Liver (tissue), 8 donors: ENCODE measurements at regions not wholly inside any gene's neighbourhood (a gene's known extent, or its start where the extent isn't known, plus 50 kb on each side); places are given as distances from the start of the nearest gene placed in this dataset.
"Not testable (repeated sequence)": the region's sequence is repeated elsewhere in the genome, so short reads cannot be mapped to it uniquely, and the experiment has no call there.

Source experiments
- DNase-seq: peaks from one replicate; pipeline ENCODE4 v3.0.0-alpha.2; 2017; ENCODE audit warnings: low spot score
- H3K27ac ChIP-seq, 2 donors: one replicate each; pipeline ENCODE4 v1.7.0; 2013; ENCODE audit warnings: inconsistent platforms in 2 of 2, low read length in 2 of 2, control low read depth in 1 of 2, low read depth in 1 of 2, mild to moderate bottlenecking in 1 of 2
- H3K27me3 ChIP-seq, 4 donors: one replicate each; pipeline versions ENCODE4 v1.6.1 to v1.7.0; 2013; ENCODE audit warnings: low read length in 3 of 4, inconsistent platforms in 1 of 4, mild to moderate bottlenecking in 1 of 4, moderate library complexity in 1 of 4; ENCODE audit not compliant: control insufficient read depth in 4 of 4, insufficient read depth in 4 of 4
- H3K36me3 ChIP-seq, 4 donors: one replicate each; pipeline versions ENCODE4 v1.6.1 to v1.7.0; 2013; ENCODE audit warnings: low read length in 3 of 4, mild to moderate bottlenecking in 3 of 4, low read depth in 1 of 4, moderate library complexity in 1 of 4; ENCODE audit not compliant: control insufficient read depth in 4 of 4, insufficient read depth in 3 of 4
- H3K4me1 ChIP-seq, 4 donors: one replicate each; pipeline versions ENCODE4 v1.6.1 to v1.7.0; 2013; ENCODE audit warnings: low read length in 3 of 4, mild to moderate bottlenecking in 3 of 4, moderate library complexity in 1 of 4; ENCODE audit not compliant: control insufficient read depth in 4 of 4, insufficient read depth in 4 of 4
- H3K4me3 ChIP-seq, 3 donors: one replicate each; pipeline versions ENCODE4 v1.6.1 to v1.7.0; 2013; ENCODE audit warnings: low read length in 3 of 3, control low read depth in 1 of 3, low read depth in 1 of 3, mild to moderate bottlenecking in 1 of 3
- H3K9ac ChIP-seq, 2 donors: one replicate each; pipeline ENCODE4 v1.7.0; 2013; ENCODE audit warnings: low read length in 2 of 2, mild to moderate bottlenecking in 2 of 2, moderate library complexity in 2 of 2, control low read depth in 1 of 2, low read depth in 1 of 2
- H3K9me3 ChIP-seq, 4 donors: one replicate each; pipeline versions ENCODE4 v1.6.1 to v1.7.0; 2013; ENCODE audit warnings: low read length in 3 of 4; ENCODE audit not compliant: control insufficient read depth in 4 of 4
- CTCF ChIP-seq: fragments of 150-350 bp; IDR thresholded peaks from 2 replicates; pipeline ENCODE4 v1.5.1; 2017; ENCODE audit warnings: improper control_type of control experiment, low read depth, low read length; ENCODE audit not compliant: missing input control
- FOXA2 ChIP-seq: IDR thresholded peaks from 2 replicates; pipeline ENCODE4 v1.6.1; 2016; ENCODE audit warnings: antibody characterized with exemption
- NR2F2 ChIP-seq: IDR thresholded peaks from 2 replicates; pipeline ENCODE4 v1.6.1; 2016; ENCODE audit warnings: antibody characterized with exemption
- RAD21 ChIP-seq, 2 donors: IDR thresholded peaks; 2 replicates each; pipeline ENCODE4 v1.6.1; 2016; ENCODE audit warnings: antibody characterized with exemption in 2 of 2, mild to moderate bottlenecking in 2 of 2
- RXRA ChIP-seq, 2 donors: IDR thresholded peaks; 2 replicates each; pipeline ENCODE4 v1.6.1; 2017 to 2018; ENCODE audit warnings: antibody characterized with exemption in 2 of 2, mild to moderate bottlenecking in 1 of 2
- TAF1 ChIP-seq: conservative IDR thresholded peaks from 2 replicates; pipeline ENCODE4 v1.6.1; 2016; ENCODE audit warnings: antibody characterized with exemption, mild to moderate bottlenecking
- YY1 ChIP-seq: IDR thresholded peaks from 2 replicates; pipeline ENCODE4 v1.6.1; 2016; ENCODE audit warnings: antibody characterized with exemption, mild to moderate bottlenecking
- WGBS: extraction: QIAGEN DNeasy Blood & Tissue Kit; methylation state at CpG from one replicate; pipeline ENCODE4 v1.1.7; 2013; 5-methylcytosine and 5-hydroxymethylcytosine counted together
- TF ChIP-seq, protein P1 (sequence below): IDR thresholded peaks from 2 replicates; pipeline ENCODE4 v1.6.1; 2016; ENCODE audit warnings: antibody characterized with exemption
- TF ChIP-seq, protein P2 (sequence below): IDR thresholded peaks from 2 replicates; pipeline ENCODE4 v1.6.1; 2016; ENCODE audit warnings: antibody characterized with exemption, mild to moderate bottlenecking
- TF ChIP-seq, protein P3 (sequence below): IDR thresholded peaks from 2 replicates; pipeline ENCODE4 v1.6.1; 2016; ENCODE audit warnings: antibody characterized with exemption
- donor health status: healthy.
- donor health status: healthy.
- donor health status: healthy.
- donor health status: healthy.
- donor health status: healthy.

DNA sequence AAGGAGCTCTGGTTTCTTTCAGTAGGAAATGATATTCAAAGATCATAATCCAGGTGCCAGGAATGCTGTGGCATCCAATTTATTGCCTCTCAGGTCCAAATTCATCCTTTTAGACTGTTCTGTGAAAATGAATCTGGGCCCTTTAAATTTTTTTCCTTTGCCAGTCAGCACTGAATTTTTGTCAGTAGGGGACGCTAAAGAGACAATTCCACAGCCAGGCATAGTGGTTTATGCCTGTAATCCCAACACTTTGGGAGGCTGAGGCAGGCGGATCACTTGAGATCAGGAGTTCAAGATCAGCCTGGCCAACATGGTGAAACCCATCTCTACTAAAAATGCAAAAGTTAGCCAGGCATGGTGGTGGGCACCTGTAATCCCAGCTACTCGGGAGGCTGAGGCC, 60.9 kb upstream of the USP9X start:
- 36% methylated on average over 3 of the region's 3 CpGs for WGBS
- not testable (repeated sequence) for H3K9me3 ChIP-seq

GRCh38 chrX:41024755-41025154, 60.5 kb upstream of the USP9X start:
- TF ChIP-seq, protein P1, sequence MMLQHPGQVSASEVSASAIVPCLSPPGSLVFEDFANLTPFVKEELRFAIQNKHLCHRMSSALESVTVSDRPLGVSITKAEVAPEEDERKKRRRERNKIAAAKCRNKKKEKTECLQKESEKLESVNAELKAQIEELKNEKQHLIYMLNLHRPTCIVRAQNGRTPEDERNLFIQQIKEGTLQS = no peak
- TF ChIP-seq, protein P2, sequence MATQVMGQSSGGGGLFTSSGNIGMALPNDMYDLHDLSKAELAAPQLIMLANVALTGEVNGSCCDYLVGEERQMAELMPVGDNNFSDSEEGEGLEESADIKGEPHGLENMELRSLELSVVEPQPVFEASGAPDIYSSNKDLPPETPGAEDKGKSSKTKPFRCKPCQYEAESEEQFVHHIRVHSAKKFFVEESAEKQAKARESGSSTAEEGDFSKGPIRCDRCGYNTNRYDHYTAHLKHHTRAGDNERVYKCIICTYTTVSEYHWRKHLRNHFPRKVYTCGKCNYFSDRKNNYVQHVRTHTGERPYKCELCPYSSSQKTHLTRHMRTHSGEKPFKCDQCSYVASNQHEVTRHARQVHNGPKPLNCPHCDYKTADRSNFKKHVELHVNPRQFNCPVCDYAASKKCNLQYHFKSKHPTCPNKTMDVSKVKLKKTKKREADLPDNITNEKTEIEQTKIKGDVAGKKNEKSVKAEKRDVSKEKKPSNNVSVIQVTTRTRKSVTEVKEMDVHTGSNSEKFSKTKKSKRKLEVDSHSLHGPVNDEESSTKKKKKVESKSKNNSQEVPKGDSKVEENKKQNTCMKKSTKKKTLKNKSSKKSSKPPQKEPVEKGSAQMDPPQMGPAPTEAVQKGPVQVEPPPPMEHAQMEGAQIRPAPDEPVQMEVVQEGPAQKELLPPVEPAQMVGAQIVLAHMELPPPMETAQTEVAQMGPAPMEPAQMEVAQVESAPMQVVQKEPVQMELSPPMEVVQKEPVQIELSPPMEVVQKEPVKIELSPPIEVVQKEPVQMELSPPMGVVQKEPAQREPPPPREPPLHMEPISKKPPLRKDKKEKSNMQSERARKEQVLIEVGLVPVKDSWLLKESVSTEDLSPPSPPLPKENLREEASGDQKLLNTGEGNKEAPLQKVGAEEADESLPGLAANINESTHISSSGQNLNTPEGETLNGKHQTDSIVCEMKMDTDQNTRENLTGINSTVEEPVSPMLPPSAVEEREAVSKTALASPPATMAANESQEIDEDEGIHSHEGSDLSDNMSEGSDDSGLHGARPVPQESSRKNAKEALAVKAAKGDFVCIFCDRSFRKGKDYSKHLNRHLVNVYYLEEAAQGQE = no peak
- peak overlapping the region; percentile 27 to 69 for H3K27ac ChIP-seq
- H3K4me3 ChIP-seq = no peak overlapping the region
- WGBS = 48% methylated on average over 6 of the region's 6 CpGs
- DNase-seq = no peak
- H3K9ac ChIP-seq = no peak overlapping the region
- peaks cover 0 to 6% (median 4%) of the 10 kb centered on the region in 4 donors for H3K4me1 ChIP-seq
- H3K36me3 ChIP-seq = no peaks in the 10 kb centered on the region
- H3K9me3 ChIP-seq = no peaks in the 10 kb centered on the region
- H3K27me3 ChIP-seq = no peaks in the 10 kb centered on the region

More for the DNA sequence above, 60.9 kb upstream of the USP9X start:
- peak overlapping the region; percentile 27 to 69 for H3K27ac ChIP-seq
- H3K4me1 ChIP-seq, H3K9ac ChIP-seq, H3K27me3 ChIP-seq, H3K4me3 ChIP-seq, DNase-seq, H3K36me3 ChIP-seq: not testable (repeated sequence)
- TF ChIP-seq RAD21 (IDR thresholded peaks at IDR 0.05) (peak; percentile 56 to 60), CTCF (peak; percentile 41)

DNA sequence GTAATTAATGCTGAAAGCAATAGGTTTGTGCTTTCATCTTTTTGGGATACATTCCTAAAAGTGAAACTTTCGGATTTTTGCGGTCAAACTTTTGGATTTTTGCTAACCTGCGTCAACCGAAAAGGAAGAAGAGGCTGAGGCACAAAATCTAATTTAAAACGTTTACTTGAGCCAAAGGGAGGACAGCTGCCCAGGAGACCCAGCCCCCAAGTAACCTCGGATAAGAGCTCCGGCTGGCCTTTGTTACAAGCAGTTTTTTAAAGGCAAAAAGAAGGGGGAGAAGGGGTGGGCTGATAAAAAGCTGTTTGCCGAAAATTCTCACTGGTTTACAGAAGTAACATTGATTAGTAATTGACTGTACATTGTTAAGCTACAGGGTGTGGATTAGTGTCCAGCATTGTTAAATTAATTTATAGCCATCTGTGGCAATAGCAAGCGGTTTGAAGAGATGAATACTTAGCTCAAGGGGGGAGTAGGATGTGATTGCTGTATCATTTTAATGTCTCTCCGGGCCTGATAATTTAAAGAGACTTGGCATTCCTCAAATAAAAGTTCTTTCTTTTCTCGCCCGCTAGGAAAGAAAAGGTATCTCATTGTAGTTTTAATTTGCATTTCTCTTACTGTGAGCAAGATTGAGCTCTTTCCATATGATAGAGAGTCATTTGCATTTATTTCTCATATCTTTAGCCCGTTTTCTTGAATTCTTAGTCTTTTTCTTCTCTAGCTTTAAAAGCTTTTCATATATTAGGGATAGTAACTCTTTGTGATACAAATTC, 59.1 kb upstream of the USP9X start:
- H3K4me3 ChIP-seq = no peak overlapping the region
- H3K27me3 ChIP-seq = no peaks in the 10 kb centered on the region
- TF ChIP-seq YY1 (no peak), NR2F2 (no peak), TAF1 (no peak), RXRA (IDR thresholded peaks at IDR 0.05) (no peak), FOXA2 (no peak)
- TF ChIP-seq, protein P2 = no peak
- TF ChIP-seq, protein P1 = no peak
- TF ChIP-seq, protein P3, sequence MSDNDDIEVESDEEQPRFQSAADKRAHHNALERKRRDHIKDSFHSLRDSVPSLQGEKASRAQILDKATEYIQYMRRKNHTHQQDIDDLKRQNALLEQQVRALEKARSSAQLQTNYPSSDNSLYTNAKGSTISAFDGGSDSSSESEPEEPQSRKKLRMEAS = no peak
- H3K9me3 ChIP-seq = no peaks in the 10 kb centered on the region
- DNase-seq = no peak
- no peaks in the 10 kb centered on the region for H3K36me3 ChIP-seq
- peak overlapping the region in 1 of 2 donors; percentile 89 for H3K9ac ChIP-seq
- H3K4me1 ChIP-seq = peaks cover 0 to 6% (median 4%) of the 10 kb centered on the region in 4 donors
- 28% methylated on average over 13 of the region's 13 CpGs for WGBS
- H3K27ac ChIP-seq = peak overlapping the region; percentile 49 to 84
